RPMI7951 (cell line): ENCODE measurements at regions not wholly inside any gene's neighbourhood (a gene's known extent, or its start where the extent isn't known, plus 50 kb on each side); places are given as distances from the start of the nearest gene placed in this dataset.
"Not testable (repeated sequence)": the region's sequence is repeated elsewhere in the genome, so short reads cannot be mapped to it uniquely, and the experiment has no call there.

Experiments used
- DNase-seq: peaks from one replicate; pipeline ENCODE4 v3.0.0-alpha.2; 2012; ENCODE audit warnings: low read depth

- no peak for DNase-seq
These were observed 518.0 kb downstream of the KCNT2 start for GRCh38 chr1:196090226-196090625.

- DNase-seq, result peak; percentile 3
These were observed 519.7 kb downstream of the KCNT2 start for GRCh38 chr1:196088541-196088940.

DNA sequence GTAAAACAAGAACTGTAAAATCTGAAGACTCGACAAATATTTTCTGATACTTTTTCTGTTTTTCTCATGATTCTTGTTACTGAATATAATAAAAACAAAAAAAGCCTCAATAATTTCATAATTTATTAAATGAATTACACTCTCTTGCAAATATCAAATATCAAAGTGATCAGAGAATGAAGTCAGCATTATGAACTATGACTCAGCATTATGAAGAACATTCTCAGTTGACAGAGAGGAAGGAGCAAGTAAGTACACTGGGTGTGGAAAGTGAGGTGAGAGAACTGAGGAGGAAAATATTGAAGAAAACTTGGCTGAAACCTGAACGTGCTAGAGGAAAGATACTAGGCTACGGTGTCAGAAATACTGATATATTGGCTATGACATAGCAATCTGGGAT lies 529.5 kb downstream of the KCNT2 start:
- no peak for DNase-seq

GRCh38 chr1:196075621-196076020 lies 532.6 kb downstream of the KCNT2 start:
- no peak for DNase-seq

DNA sequence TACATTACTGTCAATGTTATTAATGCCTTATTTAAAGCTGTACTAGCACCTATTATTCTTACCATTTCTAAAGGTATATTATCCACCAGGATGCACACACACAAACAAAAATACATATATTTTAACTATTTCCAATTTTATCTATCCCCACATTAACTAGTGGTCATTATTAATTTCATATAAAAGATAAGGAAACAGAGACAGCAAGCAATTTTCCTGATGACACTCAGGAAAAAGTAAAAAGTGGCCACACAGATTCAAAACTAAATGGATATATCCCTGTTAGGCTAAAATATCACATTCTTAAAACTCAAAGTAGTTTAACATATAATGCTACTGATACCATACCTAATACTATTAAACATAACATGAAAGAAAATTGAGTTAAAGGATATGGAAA lies 534.1 kb downstream of the KCNT2 start:
- DNase-seq, result no peak

GRCh38 chr1:196071447-196071846 lies 536.8 kb downstream of the KCNT2 start:
- DNase-seq, result no peak

DNA sequence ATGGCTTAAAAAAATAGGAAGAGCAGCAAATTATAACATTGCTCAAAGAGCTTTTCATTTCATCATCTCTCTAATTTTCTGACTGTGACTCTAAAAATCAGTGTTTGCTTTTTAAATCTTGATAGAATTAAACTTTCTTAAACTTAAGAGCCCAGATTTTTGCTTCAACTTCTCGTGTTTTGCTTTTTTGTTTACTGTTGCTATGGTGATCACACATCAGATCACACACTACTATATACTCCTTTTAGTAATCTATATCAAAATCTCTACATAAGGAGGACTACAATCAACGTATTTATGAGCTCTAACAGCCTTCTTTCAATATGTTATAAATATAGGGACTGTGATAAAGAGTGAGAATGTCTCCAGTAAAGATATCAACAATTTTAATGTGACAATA lies 537.3 kb downstream of the KCNT2 start:
- no peak for DNase-seq

GRCh38 chr1:196063952-196064351 lies 544.3 kb downstream of the KCNT2 start:
- no peak for DNase-seq

- no peak for DNase-seq
These were observed 544.9 kb downstream of the KCNT2 start for GRCh38 chr1:196063294-196063693.

- no peak for DNase-seq
These were observed 547.7 kb downstream of the KCNT2 start for GRCh38 chr1:196060539-196060938.

- DNase-seq, result no peak
These were observed 549.0 kb downstream of the KCNT2 start for GRCh38 chr1:196059210-196059609.

DNA sequence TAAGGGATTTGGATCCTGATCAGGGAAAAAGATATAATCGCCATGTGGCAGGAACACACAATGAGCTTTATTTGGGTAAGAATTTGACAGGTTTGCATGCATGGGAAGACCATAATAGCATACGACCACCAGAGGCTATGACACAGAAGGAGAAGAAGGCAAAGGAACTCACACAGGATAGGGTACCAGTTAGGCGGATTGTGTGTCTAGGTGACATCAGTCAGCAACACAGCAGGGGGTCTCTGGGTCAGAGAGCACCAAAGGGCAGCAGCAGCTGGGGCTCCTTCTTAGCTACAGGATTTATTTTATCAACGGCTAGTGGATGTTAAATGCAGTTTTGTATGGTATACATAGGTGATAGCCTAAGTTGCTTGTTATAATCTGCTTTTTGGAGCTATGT lies 551.3 kb downstream of the KCNT2 start:
- no peak for DNase-seq

DNA sequence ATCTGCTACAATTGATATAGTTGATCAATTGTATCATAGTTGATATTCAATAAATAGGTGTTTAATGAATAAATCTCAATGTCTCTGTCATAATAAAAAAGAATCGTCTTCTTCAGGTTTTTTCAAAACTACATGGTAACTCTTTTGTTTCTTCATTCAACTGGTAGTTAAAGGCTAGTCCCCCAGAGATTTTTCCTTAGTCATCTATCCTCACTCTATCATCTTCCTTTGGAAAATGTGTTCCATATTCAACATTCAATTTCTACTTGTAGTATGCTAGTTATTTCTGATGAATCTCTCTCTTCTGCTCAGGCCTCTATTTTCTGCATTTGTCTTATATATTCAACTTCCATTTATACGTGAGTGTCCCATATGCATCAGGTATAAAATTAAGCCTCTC lies 558.8 kb downstream of the KCNT2 start:
- no peak for DNase-seq

DNA sequence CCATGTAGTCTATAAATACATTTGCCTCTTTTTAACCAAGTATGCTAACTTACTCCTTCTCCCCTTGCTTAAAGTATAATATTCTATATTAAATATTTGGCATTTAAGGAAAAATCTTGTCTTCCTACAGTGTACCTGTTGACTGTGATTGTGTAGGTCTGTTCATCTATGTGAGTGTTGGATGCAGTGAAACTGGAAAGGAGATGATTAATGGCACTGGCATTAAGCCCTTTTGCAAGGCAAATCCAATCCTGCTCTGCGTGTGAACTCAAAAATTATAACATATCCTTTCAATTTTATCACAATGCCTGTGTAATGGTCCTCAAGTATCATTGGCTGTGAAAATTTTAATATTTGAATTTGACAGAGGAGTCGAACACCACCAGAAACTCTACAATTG lies 565.0 kb downstream of the KCNT2 start:
- DNase-seq, result no peak

- no peak for DNase-seq
These were observed 574.0 kb downstream of the KCNT2 start for GRCh38 chr1:196034080-196034706.

DNA sequence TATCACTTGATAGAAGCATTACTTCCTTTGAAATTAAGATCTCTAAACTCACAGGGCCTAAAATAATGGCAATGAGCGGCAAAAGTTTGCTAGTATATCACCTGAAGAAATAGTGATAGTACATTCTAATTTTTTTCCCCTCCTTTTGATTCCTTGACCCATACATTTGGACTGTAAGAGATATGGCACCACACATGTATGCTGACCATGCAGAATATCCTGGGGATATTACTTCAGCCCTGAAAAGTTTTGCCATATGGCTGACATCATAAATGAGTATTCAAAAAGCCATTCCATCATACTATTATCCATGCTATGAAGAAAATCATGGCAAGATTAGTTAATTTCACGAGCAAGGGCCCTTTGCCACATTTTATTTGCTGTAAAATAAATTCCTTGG lies 576.9 kb downstream of the KCNT2 start:
- not testable (repeated sequence) for DNase-seq

- no peak for DNase-seq
These were observed 577.8 kb downstream of the KCNT2 start for GRCh38 chr1:196030455-196030854.

DNA sequence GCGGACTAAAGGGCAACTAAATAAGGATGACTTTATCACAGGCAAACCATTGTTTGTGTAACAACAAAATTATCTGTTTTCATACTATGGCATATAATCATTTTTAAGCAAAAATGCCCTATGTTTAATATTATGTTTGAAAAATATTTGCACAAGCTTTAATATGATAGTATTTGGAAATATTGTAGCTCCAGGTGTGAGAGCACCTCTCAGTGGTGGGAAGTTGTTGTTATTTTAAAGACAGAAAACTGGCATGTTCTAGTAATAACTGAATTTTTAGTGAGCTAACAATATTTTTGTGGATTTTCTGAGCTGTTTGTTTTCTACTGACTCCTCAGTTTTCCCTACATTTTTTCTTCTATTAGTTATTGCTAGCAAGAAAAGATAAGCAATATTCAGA lies 578.8 kb downstream of the KCNT2 start:
- no peak for DNase-seq

DNA sequence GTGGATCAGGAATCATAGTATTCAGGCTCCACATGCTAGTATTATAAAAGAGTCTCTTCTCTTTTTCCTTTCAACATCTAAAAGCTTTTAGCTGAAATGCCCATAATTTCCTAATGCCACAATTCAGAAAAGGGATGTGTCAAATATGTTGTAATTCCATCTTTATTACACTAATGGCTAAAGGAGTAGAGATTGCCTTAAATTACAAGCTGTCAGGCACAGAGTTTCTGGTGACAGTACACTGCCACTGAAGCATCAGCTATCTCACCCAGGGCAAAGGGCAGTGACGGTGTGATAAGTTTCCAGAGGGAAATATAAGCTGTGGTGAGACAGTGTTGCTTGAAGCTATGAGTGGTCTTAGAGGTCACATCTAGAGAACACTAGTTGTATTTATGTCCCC lies 581.1 kb downstream of the KCNT2 start:
- no peak for DNase-seq

DNA sequence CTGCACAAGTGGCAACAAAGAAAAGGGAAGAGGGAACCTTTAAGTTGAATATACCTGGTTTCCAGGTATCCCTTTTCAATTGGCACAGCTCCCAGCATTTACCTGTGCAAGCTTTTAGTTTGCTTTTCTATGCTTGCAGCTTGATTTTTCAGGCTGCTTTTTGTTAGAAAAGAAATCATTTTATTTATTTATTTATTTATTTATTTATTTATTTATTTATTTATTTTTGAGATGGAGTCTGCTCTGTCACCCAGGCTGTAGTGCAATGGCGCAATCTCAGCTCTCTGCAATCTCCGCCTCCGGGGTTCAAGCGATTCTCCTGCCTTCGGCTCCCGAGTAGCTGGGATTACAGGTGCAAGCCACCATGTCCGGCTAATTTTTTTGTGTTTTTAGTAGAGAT lies 587.1 kb downstream of the KCNT2 start:
- DNase-seq, result not testable (repeated sequence)

- no peak for DNase-seq
These were observed 598.9 kb downstream of the KCNT2 start for GRCh38 chr1:196009362-196009761.

GRCh38 chr1:196007763-196008162 lies 600.5 kb downstream of the KCNT2 start:
- DNase-seq, result no peak

DNA sequence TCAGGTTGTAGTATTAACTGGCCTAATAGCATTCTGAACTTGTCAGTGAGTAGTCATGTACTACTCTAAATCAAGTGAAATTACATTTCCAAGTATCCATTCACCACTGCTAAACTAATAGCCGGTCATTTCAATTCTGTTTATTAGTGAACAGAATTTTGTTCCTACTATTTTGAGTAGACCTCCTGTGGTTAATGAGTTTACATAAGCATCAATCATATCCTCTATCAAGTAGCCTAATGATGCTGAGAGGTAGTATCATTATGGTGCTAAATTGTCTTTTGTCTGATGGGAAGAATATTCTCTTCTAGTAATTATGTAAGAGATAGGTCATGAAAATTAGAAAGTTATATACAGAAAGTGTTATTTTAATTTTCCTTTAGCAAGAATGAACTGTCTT lies 602.8 kb downstream of the KCNT2 start:
- DNase-seq, result no peak

- DNase-seq, result not testable (repeated sequence)
These were observed 603.9 kb downstream of the KCNT2 start for GRCh38 chr1:196004388-196004787.
